IgD-negative memory B cell (primary cell): ENCODE measurements at regions not wholly inside any gene's neighbourhood (a gene's known extent, or its start where the extent isn't known, plus 50 kb on each side); places are given as distances from the start of the nearest gene placed in this dataset.

Experiments
- H3K27ac Mint-ChIP-seq, 3 donors: one replicate each; pipeline ENCODE4 v1.8.0; 2020 to 2022; ENCODE audit warnings: mild to moderate bottlenecking in 3 of 3, mixed read lengths in 3 of 3, moderate library complexity in 1 of 3
- H3K27me3 Mint-ChIP-seq: one replicate; pipeline ENCODE4 v1.8.0; 2021; ENCODE audit warnings: mixed read lengths
- H3K36me3 Mint-ChIP-seq: one replicate; pipeline ENCODE4 v1.8.0; 2020; ENCODE audit warnings: mild to moderate bottlenecking, mixed read lengths
- H3K4me1 Mint-ChIP-seq, 3 donors: one replicate each; pipeline ENCODE4 v1.8.0; 2020 to 2022; ENCODE audit warnings: mixed read lengths in 3 of 3, mild to moderate bottlenecking in 1 of 3
- H3K4me3 Mint-ChIP-seq, 4 donors: one replicate each; pipeline ENCODE4 v1.8.0; 2020 to 2022; ENCODE audit warnings: mild to moderate bottlenecking in 4 of 4, mixed read lengths in 4 of 4, moderate library complexity in 3 of 4
- H3K9me3 Mint-ChIP-seq, 3 donors: one replicate each; pipeline ENCODE4 v1.8.0; 2020 to 2021; ENCODE audit warnings: mixed read lengths in 3 of 3, mild to moderate bottlenecking in 1 of 3

DNA sequence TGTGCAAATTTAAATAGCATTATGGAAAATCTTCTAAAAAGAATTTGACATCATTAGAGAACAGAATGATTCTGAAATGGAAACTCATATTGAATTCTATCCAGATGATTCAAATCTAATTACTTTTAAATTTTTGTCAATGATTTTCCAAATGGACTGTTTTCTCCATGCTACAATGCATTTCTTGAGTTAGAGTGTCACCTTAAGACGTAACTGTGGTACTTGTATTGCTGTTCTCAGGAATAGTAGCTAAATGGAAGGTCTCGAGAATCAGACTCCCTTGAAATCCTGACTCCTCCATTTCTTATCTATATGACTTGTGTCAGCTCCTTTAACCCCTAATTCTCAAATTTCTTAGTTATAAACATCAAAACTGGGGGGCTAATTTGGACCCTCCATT is 102.3 kb downstream of the P2RY1 start:
- Mint-ChIP-seq H3K27ac (no peak overlapping the region), H3K36me3 (no peaks in the 10 kb centered on the region), H3K4me1 (no peaks in the 10 kb centered on the region)

DNA sequence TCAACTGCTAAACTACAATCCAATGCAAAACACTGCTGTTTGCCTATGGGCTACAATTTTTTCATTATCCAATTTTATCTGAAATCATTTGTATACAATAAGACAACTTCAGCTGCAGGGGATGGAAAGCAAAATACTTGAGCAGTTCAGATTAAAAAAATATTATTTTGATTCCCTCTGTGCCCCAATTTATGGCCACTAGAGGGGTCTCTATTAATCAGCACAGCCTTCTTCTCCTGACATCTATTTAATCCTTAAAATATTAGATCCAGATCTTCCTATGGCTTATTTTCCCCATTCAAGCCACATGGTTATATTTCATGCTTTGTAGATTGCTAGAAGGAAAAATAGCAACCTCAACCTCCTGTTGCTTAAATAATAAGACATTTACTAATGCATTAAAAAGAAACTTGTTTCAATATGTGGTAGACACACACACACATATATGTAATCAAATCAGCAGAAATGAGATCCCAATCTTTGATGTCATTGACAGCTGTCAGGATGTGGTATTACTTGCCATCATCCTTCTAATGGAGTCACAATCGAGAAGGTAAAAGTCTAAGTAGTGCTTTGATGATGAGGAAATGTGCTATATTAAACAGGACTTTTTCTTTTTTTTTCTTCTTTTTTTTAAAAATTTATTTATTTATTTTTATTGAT is 104.2 kb downstream of the P2RY1 start:
- no peak overlapping the region for H3K4me3 Mint-ChIP-seq
- H3K36me3 Mint-ChIP-seq, result no peaks in the 10 kb centered on the region
- H3K4me1 Mint-ChIP-seq, result no peaks in the 10 kb centered on the region
- no peaks in the 10 kb centered on the region for H3K27me3 Mint-ChIP-seq
- H3K27ac Mint-ChIP-seq, result no peak overlapping the region
- H3K9me3 Mint-ChIP-seq, result no peaks in the 10 kb centered on the region

More for the DNA sequence above, 102.3 kb downstream of the P2RY1 start:
- Mint-ChIP-seq H3K27me3 (peaks cover 2% of the 10 kb centered on the region), H3K9me3 (no peaks in the 10 kb centered on the region), H3K4me3 (no peak overlapping the region)

DNA sequence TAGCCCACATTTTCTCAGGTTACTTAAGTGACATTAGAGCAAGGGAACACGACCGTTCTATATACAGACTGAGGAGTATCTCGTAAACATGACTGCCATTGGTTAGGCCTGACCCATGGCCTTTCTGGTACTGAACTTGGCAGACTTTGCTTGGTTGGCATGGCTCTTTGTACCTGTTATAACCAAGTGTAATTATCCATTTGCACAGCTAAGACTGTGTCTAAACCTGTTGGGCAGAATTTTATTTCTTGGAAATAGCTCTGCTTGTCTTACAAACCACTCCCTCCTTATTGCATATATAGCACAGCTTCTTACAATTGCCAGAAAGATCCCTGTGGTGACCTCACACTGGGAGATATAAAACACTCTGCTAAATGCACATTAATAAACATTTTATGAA is 106.9 kb downstream of the P2RY1 start:
- no peak overlapping the region for H3K4me3 Mint-ChIP-seq
- no peaks in the 10 kb centered on the region for H3K36me3 Mint-ChIP-seq
- H3K27ac Mint-ChIP-seq, result no peak overlapping the region
- peaks cover 2% of the 10 kb centered on the region for H3K27me3 Mint-ChIP-seq
- no peaks in the 10 kb centered on the region for H3K9me3 Mint-ChIP-seq
- H3K4me1 Mint-ChIP-seq, result no peaks in the 10 kb centered on the region

DNA sequence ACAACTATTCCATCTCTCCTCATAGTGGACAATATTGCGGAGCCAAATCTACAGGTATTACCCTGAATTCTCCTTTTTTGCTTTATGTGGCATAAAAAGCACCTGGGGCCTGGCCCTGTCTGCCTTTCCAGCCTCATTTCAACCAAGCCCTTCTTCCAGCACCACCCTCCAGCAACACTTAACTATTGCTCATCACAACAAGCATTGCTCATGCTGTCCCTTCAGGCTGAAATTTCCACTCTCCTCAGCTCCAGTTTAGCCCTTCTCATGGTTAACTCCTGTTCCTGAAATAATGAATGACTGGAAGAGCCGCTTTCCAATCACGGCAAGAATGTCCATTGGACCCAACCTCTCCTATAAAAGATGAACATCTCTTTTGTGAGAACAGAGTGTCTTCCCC is 107.4 kb downstream of the P2RY1 start:
- H3K36me3 Mint-ChIP-seq, result no peaks in the 10 kb centered on the region
- no peaks in the 10 kb centered on the region for H3K9me3 Mint-ChIP-seq
- no peak overlapping the region for H3K4me3 Mint-ChIP-seq
- H3K4me1 Mint-ChIP-seq, result no peaks in the 10 kb centered on the region
- H3K27ac Mint-ChIP-seq, result no peak overlapping the region
- H3K27me3 Mint-ChIP-seq, result peaks cover 2% of the 10 kb centered on the region

DNA sequence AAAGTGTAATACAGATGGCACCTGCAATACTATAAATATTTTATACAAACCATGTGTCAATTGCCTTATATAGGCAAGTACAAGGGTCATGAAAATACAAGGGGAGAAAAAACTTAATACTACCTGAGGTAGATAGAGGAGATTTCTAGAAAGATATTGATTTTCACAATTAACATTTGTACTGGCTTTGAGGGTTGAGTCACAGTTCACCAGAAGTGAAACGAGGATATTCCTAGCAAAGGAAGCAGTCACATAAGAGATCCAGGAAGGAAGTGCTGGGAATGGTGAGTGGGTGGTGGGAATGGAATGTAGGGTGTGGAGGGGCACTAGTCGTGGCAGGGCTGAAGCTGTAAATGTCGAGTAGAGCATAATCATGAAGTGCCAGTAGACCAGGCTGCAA is 108.7 kb downstream of the P2RY1 start:
- Mint-ChIP-seq H3K27me3 (peaks cover 2% of the 10 kb centered on the region), H3K4me1 (no peaks in the 10 kb centered on the region), H3K9me3 (no peaks in the 10 kb centered on the region), H3K27ac (no peak overlapping the region), H3K4me3 (no peak overlapping the region), H3K36me3 (no peaks in the 10 kb centered on the region)

DNA sequence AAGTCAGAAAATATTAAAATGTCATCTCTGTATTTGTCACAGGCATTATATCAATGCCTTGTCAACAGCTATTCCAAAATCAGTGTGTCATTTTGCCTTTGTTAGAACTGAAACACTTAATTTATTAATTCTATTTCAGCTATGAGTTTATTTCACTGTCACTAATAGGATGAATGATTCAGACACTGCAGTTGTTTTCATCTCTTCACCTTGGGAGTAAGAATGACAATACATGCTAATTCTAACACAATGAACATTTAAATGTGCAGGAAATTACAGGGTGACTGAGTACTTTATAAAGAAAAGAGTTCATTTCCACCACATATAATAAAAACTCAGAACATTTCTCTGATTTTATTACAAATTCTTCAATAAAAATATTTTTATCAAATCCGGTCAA is 109.7 kb downstream of the P2RY1 start:
- Mint-ChIP-seq H3K36me3 (no peaks in the 10 kb centered on the region), H3K9me3 (no peaks in the 10 kb centered on the region), H3K27me3 (peaks cover 2% of the 10 kb centered on the region), H3K27ac (no peak overlapping the region), H3K4me1 (no peaks in the 10 kb centered on the region), H3K4me3 (no peak overlapping the region)

DNA sequence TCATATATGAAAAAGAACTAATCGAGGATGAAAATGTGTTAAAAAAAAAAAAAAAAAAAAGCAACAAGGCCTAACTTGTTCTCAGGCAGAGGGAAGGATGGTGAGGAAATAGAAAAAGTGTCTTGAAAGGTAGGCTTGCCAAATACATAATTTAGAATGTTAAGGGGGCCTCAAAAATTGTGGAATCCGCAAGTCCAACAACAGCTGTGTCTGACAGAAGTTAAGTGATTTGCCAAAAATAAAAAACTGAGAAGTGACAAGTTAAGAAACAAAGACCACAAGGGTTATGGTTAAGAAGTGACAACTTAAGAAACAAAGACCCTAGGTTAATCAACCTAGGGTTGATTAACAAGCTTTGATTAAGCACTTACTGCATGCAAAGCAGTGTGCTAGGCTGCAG is 110.6 kb downstream of the P2RY1 start:
- Mint-ChIP-seq H3K36me3 (no peaks in the 10 kb centered on the region), H3K4me3 (no peak overlapping the region), H3K27ac (no peak overlapping the region), H3K27me3 (peaks cover 2% of the 10 kb centered on the region), H3K4me1 (peaks cover 0 to 1% (median 0%) of the 10 kb centered on the region in 3 donors), H3K9me3 (no peaks in the 10 kb centered on the region)

DNA sequence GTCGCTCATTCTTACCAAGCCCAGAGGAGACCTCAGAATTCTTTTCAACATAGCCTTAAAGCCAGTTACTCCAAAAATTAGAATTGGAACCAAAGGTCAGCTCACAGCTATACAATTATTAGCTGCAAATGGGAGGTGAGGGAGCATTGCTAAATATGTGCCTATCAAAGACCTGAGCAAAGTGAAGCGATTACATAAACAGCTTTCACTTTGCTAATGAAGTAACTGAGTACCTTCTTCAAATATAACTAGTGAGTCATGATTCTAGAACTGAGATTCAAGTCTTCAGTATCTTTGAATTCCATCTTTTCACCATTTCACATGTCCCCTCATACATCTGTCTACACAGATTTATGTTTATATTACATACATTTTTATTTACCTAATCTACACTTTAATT is 122.6 kb downstream of the P2RY1 start:
- Mint-ChIP-seq H3K27me3 (no peaks in the 10 kb centered on the region), H3K9me3 (no peaks in the 10 kb centered on the region), H3K4me3 (no peak overlapping the region), H3K27ac (no peak overlapping the region), H3K4me1 (no peaks in the 10 kb centered on the region), H3K36me3 (no peaks in the 10 kb centered on the region)

DNA sequence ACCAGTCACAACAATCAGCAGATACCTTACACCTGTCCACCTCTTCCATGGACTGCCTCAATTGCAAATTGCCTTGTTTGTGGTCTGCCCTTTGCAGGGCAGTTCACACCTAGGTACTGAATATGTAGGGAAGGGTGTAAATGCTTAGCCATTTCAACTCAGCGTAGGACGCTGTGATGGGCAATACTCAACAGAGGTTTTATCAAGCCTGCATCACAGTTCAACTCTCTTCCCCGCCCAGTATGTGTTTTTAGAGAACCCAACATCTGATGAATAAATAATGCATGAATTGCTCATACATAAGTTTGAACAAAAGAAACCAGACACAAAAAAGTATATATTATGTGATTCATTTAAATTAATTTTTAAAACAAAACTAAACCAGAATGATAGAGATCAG is 124.4 kb downstream of the P2RY1 start:
- Mint-ChIP-seq H3K4me3 (no peak overlapping the region), H3K27ac (no peak overlapping the region), H3K9me3 (no peaks in the 10 kb centered on the region), H3K27me3 (no peaks in the 10 kb centered on the region), H3K36me3 (no peaks in the 10 kb centered on the region), H3K4me1 (peaks cover 0 to 4% (median 0%) of the 10 kb centered on the region in 3 donors)

DNA sequence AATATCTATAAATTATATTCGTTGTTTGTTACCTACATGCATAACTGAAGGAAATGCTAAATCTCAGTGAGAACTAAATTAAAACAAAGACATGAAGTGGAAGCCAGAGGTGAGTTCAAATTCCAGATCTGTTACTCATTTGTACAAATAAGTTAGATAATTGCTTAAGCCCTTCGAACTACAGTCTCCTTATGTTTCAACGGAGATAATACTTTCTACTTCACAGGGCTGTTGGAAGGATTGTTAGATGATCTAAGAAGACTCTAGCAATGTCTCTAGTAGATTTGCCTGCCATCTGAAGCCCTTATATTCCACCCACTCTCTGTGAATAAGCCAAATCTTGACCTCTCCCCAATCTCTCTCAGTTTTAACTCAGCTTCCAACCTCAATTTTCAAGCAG is 125.8 kb downstream of the P2RY1 start:
- Mint-ChIP-seq H3K36me3 (no peaks in the 10 kb centered on the region), H3K4me3 (no peak overlapping the region), H3K27me3 (no peaks in the 10 kb centered on the region), H3K4me1 (peaks cover 0 to 12% (median 10%) of the 10 kb centered on the region in 3 donors), H3K27ac (no peak overlapping the region), H3K9me3 (no peaks in the 10 kb centered on the region)

DNA sequence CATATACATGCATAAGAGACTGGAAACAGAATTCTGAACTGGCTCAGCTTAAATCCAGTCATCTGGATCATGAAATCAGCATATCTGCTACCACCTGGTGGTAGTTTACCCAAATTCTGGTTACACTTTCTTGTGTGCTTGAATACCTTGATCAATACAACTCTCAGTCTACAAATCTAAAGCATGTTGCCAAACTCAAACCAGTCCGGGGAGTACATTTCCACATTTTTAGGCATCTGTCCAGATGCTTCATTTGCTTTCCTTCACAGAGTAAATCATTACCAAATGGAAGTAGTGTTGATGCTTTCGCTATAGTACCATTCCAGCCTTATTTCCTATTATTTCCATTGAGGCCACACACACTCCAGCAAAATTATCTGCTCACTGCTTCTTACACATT is 126.4 kb downstream of the P2RY1 start:
- Mint-ChIP-seq H3K4me3 (no peak overlapping the region), H3K27ac (no peak overlapping the region), H3K9me3 (no peaks in the 10 kb centered on the region), H3K27me3 (no peaks in the 10 kb centered on the region), H3K4me1 (peaks cover 0 to 12% (median 10%) of the 10 kb centered on the region in 3 donors), H3K36me3 (peaks cover 2% of the 10 kb centered on the region)

DNA sequence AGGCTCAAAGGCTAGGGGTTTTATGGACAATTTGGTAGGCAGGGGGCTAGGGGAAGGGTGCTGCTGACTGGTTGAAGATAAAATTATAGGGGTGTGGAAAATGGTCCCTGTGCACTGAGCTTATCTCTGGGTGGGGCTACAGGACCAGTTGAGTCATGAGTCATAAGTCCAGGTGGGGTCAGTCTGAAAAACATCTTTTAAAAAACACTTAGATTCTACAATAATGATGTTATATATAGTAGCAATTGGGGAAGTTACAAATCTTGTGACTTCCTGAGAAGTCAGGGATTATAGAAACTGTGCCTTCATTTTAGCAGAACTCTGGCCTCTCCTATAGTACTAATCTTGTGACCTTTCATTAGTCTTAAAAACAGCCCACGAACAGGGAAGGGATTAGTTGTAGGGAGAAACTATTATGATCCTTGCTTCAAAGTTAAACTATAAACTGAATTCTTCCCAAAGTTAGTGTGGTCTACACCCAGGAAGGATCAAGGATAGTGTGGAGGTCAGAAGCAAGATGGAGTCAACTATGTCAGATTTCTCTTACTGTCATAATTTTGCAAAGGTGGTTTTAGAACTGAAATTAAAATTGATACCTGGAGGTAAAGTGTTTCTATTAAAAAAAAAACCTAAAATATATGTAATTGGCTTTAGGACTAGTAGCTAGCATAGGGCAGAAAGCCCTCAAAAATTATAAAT is 130.1 kb downstream of the P2RY1 start:
- H3K9me3 Mint-ChIP-seq, result peaks cover 0 to 2% (median 0%) of the 10 kb centered on the region in 3 donors
- no peak overlapping the region for H3K4me3 Mint-ChIP-seq
- no peak overlapping the region for H3K27ac Mint-ChIP-seq
- no peaks in the 10 kb centered on the region for H3K27me3 Mint-ChIP-seq
- peaks cover 2% of the 10 kb centered on the region for H3K36me3 Mint-ChIP-seq
- peaks cover 0 to 12% (median 10%) of the 10 kb centered on the region in 3 donors for H3K4me1 Mint-ChIP-seq

DNA sequence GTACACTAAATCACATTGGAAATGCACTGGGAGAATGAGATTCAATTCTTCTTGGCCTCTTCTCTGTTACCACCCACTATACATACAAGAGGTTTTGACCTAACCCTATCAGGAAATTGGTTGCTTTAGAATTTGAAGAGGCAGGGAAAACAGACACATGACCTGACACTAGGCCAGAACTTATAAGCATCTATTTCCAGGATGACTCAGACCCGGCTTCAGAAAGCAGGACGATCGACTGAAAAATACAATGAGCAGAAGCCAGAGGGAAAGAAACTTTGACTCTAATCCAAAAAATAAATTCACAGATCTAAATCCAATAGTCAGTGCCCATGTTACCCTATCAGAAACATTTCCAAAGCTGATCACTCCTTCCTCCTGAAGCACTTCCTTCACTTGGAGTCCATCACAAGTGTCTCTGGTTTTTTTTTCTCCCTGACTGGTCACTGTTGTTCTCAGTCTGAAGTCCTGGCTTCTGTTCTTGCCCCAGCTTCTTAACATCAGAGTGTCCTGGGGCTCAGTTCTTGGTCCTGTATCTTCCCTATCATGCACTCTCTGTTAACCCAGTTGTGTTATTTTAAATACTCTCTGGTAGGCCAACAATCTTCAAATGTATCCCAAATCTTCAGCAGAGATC is 133.6 kb downstream of the P2RY1 start:
- Mint-ChIP-seq H3K9me3 (peaks cover 0 to 2% (median 0%) of the 10 kb centered on the region in 3 donors), H3K4me3 (no peak overlapping the region), H3K27ac (no peak overlapping the region), H3K36me3 (peaks cover 2% of the 10 kb centered on the region), H3K4me1 (peaks cover 0 to 12% (median 10%) of the 10 kb centered on the region in 3 donors), H3K27me3 (peaks cover 1% of the 10 kb centered on the region)

DNA sequence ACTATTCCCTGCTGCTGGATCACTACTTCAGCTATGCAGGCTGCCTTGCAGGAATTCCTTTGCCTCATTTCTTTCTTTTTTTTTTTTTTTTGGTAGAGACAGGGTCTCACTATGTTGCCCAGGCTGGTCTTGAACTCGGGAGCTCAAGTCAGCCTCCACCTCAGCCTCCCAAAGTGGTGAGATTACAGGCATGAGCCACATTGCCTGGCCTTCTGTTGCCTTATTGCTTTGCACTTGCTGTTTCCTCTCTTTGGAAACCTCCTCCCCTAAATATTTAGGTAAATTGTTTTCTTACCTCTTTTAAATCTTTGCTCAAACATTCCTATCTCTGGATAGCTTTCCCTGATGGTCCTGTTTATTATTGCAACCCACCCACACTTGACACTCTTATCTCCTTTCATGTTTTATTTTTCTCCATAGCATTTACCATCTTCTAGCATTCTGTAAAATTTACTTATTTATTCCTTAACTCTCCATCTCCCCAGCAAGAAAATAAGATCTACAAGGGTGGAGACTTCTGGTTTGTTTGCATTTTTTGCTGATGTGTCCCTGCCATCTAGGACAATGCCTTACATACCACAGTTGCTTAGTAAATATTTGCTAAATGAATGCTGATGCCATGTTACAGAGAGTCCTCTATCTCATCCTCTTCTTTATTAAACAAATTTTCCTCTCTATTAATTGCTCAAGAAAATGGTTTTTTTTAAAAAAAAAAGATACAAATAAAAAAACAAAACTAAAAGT is 134.8 kb downstream of the P2RY1 start:
- Mint-ChIP-seq H3K27me3 (peaks cover 1% of the 10 kb centered on the region), H3K9me3 (peaks cover 0 to 2% (median 0%) of the 10 kb centered on the region in 3 donors), H3K36me3 (peaks cover 2% of the 10 kb centered on the region), H3K4me3 (no peak overlapping the region), H3K4me1 (peaks cover 0 to 9% (median 5%) of the 10 kb centered on the region in 3 donors), H3K27ac (no peak overlapping the region)

DNA sequence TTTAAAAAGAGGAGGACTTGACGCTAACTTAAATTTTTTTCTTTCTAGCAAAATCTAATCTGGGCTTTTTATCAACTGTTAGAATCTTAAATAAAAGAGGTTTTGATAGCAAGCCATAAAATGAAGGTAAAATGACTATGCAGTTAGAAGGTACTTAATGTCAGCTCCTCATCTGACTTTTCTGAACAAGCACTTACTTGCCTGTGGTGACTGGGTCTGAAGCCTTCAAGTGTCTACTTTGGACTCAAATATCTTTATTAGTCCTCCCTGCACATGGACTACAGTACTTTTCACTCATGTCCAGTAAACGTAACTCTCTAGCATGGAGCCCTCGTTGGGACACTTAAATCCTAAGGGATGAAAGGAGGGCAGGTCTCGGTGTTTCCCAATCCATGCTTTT is 135.9 kb downstream of the P2RY1 start:
- peaks cover 1% of the 10 kb centered on the region for H3K27me3 Mint-ChIP-seq
- H3K36me3 Mint-ChIP-seq, result peaks cover 2% of the 10 kb centered on the region
- peaks cover 0 to 1% (median 0%) of the 10 kb centered on the region in 3 donors for H3K4me1 Mint-ChIP-seq
- H3K4me3 Mint-ChIP-seq, result no peak overlapping the region
- H3K27ac Mint-ChIP-seq, result no peak overlapping the region
- H3K9me3 Mint-ChIP-seq, result peaks cover 0 to 2% (median 0%) of the 10 kb centered on the region in 3 donors
